Activated T-helper 1 cell treated with anti-CD3 and anti-CD28 coated beads, Interleukin-12 subunit alpha, Interleukin-12 subunit beta, Interleukin-2, Interleukin-4 antibody, amounts not matched to agents 30 ng/mL and 10 ng/mL and 1 ng/mL, durations not matched to agents 14 hours and 24 hours and 36 hours (primary cell): ENCODE measurements at regions not wholly inside any gene's neighbourhood (a gene's known extent, or its start where the extent isn't known, plus 50 kb on each side); places are given as distances from the start of the nearest gene placed in this dataset.

Experiments used
- DNase-seq: peaks from one replicate; pipeline ENCODE4 v3.0.0; 2021; ENCODE audit warnings: low spot score
- H3K27ac Mint-ChIP-seq: one replicate; pipeline ENCODE4 v1.8.0; 2021; ENCODE audit warnings: mild to moderate bottlenecking, mixed read lengths
- H3K27me3 Mint-ChIP-seq: one replicate; pipeline ENCODE4 v1.8.0; 2022; ENCODE audit warnings: mild to moderate bottlenecking, moderate library complexity, mixed read lengths; ENCODE audit not compliant: insufficient read depth
- H3K36me3 Mint-ChIP-seq: one replicate; pipeline ENCODE4 v1.8.0; 2021; ENCODE audit warnings: low read depth, mixed read lengths
- H3K4me1 Mint-ChIP-seq: one replicate; pipeline ENCODE4 v1.8.0; 2021; ENCODE audit warnings: low read depth, mixed read lengths
- H3K4me3 Mint-ChIP-seq: one replicate; pipeline ENCODE4 v1.8.0; 2021; ENCODE audit warnings: mild to moderate bottlenecking, moderate library complexity, mixed read lengths
- H3K9me3 Mint-ChIP-seq: one replicate; pipeline ENCODE4 v1.8.0; 2021; ENCODE audit warnings: mixed read lengths
- intact Hi-C: fragments of 100-400 bp; cut with micrococcal nuclease; formaldehyde crosslinking; loops from one replicate; pipeline ENCODE4 v1.15.1; 2024

DNA sequence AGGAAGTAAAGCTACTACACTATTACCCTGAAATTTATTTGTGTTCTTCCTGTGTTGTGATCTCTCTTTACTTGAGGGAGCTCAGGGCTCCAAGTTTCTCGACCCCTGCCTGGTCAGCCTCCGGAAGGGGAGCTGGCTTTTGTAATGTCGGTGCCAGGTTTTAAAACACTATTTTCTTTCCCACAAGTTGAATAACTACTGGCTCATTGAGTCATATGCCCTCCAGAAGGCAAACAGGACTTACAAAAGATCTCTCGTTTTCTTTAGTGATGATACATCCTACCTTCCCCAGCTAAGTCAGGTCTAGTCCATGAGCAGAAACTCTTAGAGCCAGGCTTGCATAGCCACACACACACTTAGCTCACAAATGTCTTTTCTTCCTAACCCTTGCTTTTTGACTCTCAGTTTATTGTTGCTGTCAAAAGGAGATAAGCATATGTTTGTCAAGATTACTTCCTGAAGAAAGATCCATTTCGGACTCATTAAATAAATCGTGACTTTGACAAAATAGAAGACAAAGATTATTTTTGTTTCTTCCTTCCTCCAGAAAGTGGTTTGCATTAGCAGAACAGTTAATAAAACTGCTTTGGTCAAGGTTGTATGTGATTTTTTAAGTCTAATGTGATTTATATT, 209.8 kb upstream of the FLRT2 start:
- Mint-ChIP-seq H3K4me1 (no peaks in the 10 kb centered on the region), H3K9me3 (peaks cover 4% of the 10 kb centered on the region)

DNA sequence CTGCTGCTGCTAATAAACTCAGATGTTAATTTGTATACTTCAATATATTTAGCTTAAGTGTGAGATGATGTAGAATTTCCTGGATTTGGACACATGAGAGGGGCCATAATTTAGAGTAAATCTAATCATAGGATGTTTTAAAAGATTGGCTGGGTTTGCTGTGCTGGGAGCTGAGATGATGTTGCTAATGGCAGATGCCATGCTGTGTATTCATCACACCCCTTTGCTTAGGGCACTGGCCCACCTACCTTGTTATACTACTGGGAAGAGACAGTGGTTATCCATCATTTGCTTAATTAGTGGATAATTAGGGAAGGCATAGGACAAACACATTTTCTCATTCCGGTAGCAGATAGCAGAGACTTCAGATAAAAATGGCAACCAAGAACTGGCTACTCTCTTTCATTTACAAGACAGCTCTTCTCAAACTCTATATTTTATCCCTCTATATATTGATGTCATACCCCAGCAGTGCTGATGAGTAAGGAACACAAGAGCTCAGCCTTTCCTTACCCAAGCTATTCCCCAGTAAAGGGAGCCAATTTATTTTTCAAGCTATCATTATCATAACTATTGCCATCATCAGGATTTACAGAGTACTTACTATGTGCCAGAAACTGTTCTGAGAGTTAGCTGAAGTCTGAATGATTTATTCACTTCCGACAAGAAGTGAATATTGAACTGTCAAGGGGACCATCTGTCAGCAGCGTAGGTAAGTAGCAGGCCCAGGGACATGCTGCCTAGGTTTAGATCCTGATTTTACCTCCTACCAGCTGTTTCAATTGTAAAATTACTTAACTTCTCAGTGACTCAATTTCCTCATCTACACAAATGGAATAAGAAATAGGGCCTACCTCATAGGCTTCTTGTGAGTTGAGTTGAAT, 204.6 kb upstream of the FLRT2 start:
- Mint-ChIP-seq H3K27ac (no peak overlapping the region), H3K27me3 (no peaks in the 10 kb centered on the region), H3K4me3 (no peak overlapping the region), H3K9me3 (peaks cover 4% of the 10 kb centered on the region), H3K4me1 (no peaks in the 10 kb centered on the region), H3K36me3 (no peaks in the 10 kb centered on the region)
- intact Hi-C loops = no loop called here
- no peak for DNase-seq

More for the DNA sequence above, 209.8 kb upstream of the FLRT2 start:
- H3K36me3 Mint-ChIP-seq = no peaks in the 10 kb centered on the region
- DNase-seq = no peak
- H3K4me3 Mint-ChIP-seq = no peak overlapping the region
- intact Hi-C loops = no loop called here
- no peak overlapping the region for H3K27ac Mint-ChIP-seq
- H3K27me3 Mint-ChIP-seq = no peaks in the 10 kb centered on the region

DNA sequence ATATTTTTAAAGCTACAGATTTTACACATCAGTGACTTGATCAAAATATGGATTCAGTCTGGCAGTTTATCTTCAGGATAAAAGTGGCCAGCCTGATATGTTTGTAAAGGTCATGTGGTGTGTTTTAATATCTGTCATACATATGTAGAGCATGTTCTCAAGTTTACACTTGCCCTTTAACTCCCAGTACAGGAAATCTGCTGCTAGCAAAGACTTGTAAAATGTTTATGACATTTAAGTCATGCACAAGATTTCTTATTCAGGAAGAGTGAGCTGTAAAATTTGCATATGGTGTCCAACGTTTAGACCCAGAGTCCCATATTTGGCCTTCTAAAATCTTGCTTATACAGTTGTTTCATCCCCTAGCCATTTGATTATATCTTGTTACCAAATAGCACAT, 197.5 kb upstream of the FLRT2 start:
- Mint-ChIP-seq H3K4me1 (no peaks in the 10 kb centered on the region), H3K27ac (no peak overlapping the region), H3K36me3 (no peaks in the 10 kb centered on the region), H3K9me3 (no peaks in the 10 kb centered on the region), H3K27me3 (no peaks in the 10 kb centered on the region), H3K4me3 (no peak overlapping the region)
- intact Hi-C loops = no loop called here
- DNase-seq = no peak

DNA sequence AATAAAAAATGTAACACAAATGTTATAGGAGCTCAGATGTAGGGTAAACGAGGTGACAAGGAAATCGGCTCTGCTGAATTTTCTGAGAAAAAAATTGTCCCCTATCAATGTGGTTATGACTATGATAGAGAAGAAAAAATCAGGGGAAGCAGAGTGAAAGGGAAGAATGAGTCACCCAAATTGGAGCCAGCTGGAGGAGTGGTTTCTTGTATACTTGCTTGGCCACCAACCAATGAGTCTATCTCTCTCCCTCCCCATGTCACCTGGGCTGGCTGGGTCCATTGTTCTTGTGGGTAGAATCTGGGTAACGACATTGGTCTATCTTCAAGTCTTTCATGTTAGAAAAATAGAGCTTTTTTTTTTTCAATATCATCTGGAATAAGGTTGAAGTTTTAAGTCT, 196.6 kb upstream of the FLRT2 start:
- no peak overlapping the region for H3K27ac Mint-ChIP-seq
- H3K4me3 Mint-ChIP-seq = no peak overlapping the region
- H3K36me3 Mint-ChIP-seq = no peaks in the 10 kb centered on the region
- intact Hi-C loops = no loop called here
- no peak for DNase-seq
- no peaks in the 10 kb centered on the region for H3K9me3 Mint-ChIP-seq
- H3K4me1 Mint-ChIP-seq = no peaks in the 10 kb centered on the region
- H3K27me3 Mint-ChIP-seq = no peaks in the 10 kb centered on the region

DNA sequence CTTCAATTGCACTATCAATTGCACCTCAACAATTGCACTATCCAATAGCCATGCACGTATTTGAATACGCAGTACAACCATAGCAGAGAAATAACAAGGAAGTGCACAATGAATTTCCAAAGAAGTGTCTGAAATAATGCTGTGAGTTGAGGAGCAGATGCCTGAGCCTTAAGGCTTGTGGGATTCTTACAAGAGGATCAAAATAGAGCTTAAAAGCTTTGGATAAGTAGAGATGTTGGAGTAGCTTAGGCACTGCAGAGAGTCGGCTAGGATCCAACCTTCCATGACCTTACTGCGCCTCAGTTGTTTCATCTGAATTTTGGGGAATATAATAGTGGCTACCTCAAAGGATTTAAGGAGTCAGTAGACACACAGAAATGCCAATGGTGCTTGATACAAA, 196.1 kb upstream of the FLRT2 start:
- no peak for DNase-seq
- Mint-ChIP-seq H3K4me3 (no peak overlapping the region), H3K27ac (no peak overlapping the region), H3K27me3 (no peaks in the 10 kb centered on the region), H3K36me3 (no peaks in the 10 kb centered on the region), H3K9me3 (no peaks in the 10 kb centered on the region), H3K4me1 (no peaks in the 10 kb centered on the region)
- intact Hi-C loops = no loop called here

DNA sequence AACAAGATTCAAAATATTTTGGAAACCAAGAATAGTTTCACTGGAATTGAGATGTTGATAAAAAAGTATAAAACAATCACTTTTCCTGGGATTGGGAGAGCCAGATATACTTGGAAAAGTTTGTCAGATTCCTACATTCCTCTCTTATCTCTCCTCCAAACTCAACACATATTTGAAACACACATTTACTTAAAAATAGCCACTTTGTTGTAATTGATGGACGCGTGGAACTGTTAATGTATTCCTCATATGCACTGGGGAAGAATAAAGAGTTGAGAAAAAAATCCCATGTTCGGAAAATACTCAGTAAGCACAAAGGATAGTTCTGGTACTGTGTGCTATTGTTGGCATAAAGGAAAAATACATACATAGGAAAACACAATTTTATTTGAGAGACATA, 195.6 kb upstream of the FLRT2 start:
- Mint-ChIP-seq H3K27ac (no peak overlapping the region), H3K4me3 (no peak overlapping the region), H3K9me3 (no peaks in the 10 kb centered on the region), H3K36me3 (no peaks in the 10 kb centered on the region), H3K27me3 (no peaks in the 10 kb centered on the region), H3K4me1 (no peaks in the 10 kb centered on the region)
- no peak for DNase-seq
- intact Hi-C loops = no loop called here

DNA sequence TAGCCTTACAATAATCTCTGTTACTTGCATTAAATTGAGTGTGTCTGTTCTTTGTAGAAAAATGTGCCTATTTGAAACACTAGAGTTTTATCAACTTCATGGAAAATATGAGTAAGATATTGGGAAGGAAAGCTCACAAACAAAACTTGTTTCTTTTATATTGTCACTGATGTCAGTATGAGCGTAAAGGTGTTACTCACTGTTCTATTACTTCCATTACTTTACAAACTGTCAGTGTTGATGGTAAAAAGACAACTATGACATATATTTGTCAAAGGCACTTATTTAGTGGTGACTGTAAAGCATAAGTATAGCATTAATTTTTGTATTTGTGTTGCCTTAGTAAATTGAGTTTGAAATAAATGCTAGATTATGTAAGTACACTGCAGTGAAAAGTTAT, 193.7 kb upstream of the FLRT2 start:
- H3K36me3 Mint-ChIP-seq = no peaks in the 10 kb centered on the region

DNA sequence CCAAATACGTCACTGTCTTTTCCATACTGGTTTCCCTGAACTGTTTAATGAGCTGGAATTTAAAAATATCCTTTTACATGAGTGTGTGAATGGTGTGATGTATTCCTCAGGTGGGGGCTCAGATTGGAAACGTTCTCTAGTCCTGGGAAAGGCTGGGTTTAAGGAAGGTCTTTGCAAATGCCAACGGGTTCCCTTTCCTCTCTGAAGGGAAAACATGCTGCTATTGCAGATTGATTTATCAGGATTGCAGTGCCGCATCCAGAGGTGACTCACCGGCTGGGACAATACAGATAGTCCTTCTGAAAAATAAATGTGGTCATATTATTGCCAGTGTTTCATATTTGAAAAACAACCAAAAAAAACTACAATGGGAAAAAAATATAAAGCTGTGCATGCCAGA, 193.1 kb upstream of the FLRT2 start:
- H3K27ac Mint-ChIP-seq = no peak overlapping the region
- intact Hi-C loops = no loop called here
- H3K9me3 Mint-ChIP-seq = no peaks in the 10 kb centered on the region
- no peaks in the 10 kb centered on the region for H3K36me3 Mint-ChIP-seq
- H3K27me3 Mint-ChIP-seq = no peaks in the 10 kb centered on the region
- H3K4me3 Mint-ChIP-seq = no peak overlapping the region
- no peak for DNase-seq
- H3K4me1 Mint-ChIP-seq = no peaks in the 10 kb centered on the region

More for the DNA sequence above, 193.7 kb upstream of the FLRT2 start:
- no peaks in the 10 kb centered on the region for H3K9me3 Mint-ChIP-seq
- no peak for DNase-seq
- H3K27me3 Mint-ChIP-seq = no peaks in the 10 kb centered on the region
- H3K4me3 Mint-ChIP-seq = no peak overlapping the region
- H3K4me1 Mint-ChIP-seq = no peaks in the 10 kb centered on the region
- no peak overlapping the region for H3K27ac Mint-ChIP-seq
- intact Hi-C loops = no loop called here

DNA sequence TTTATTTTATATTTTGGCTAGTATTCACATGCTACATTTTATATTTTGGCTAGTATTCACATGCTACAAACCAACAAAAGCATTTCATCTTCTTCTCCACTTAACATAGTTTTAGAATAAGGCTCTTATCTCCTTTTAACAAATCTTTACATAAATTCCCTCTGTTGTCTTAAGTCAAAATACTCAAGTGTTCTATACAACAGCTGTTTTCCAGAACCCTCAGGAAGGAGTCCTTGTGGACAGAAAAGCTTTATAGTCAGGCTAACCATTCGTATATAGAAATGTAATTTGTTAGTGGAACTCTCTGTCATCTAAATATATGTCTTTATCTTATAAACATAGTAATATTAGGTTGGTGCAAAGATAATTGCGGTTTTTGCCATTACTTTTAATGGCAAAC, 191.0 kb upstream of the FLRT2 start:
- no peaks in the 10 kb centered on the region for H3K9me3 Mint-ChIP-seq
- intact Hi-C loops = no loop called here
- H3K27ac Mint-ChIP-seq = no peak overlapping the region
- DNase-seq = no peak
- no peak overlapping the region for H3K4me3 Mint-ChIP-seq
- no peaks in the 10 kb centered on the region for H3K4me1 Mint-ChIP-seq
- H3K27me3 Mint-ChIP-seq = no peaks in the 10 kb centered on the region
- no peaks in the 10 kb centered on the region for H3K36me3 Mint-ChIP-seq

DNA sequence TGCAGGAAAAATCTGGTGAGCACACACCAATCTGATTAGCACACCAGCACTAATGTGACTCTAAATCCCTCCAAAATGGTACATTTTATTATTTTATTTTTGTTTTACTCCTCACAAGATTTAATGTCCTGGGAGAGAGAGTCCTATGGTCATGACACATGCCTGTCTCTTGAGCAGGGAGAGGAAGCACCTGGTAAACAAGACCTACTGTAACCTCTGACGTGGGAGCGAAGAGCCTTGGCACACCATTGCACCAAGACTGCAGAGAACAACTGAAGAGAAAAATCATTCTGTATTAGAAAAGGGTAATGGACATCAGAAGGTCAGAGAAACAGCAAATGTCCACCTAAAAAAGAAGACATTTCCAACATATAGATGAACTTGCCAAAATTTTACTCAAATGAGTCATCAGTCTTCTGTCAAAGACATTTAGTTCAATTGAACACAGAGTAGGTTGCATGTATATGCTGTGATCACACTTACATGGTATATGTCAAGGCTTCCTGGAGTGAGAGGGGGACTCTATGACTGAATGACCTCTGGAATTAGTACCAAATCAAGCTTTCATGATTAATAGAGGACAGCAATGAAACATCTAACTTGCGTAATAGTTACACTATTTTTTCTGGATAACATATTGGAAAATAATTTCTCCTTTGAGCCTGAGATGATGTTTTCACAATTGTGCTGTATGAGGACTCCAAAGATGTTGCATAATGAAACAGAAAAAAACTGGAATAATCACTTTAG, 186.9 kb upstream of the FLRT2 start:
- Mint-ChIP-seq H3K4me3 (no peak overlapping the region), H3K27ac (no peak overlapping the region), H3K4me1 (no peaks in the 10 kb centered on the region), H3K36me3 (no peaks in the 10 kb centered on the region), H3K27me3 (no peaks in the 10 kb centered on the region), H3K9me3 (peaks cover 8% of the 10 kb centered on the region)
- no peak for DNase-seq
- intact Hi-C loops = no loop called here

DNA sequence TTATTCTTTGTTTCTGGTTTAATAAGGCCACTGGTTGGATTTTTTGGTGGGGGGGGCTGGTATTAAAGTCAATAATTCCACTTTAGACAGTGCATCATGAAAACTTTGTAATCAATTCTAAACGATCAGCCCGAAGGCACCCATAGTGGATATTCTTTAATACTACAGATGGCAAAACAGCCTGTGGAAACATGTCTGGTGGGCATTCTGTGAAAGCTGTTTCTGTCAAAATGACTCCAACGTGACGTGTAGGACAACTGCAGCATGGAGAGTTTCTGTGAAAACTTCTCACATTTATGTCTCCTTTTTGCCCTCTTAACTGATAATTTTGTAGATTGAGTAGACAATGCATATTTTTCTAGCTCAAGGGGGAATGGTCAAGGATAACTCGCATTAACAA, 185.8 kb upstream of the FLRT2 start:
- no peak for DNase-seq
- H3K27me3 Mint-ChIP-seq = no peaks in the 10 kb centered on the region
- no peak overlapping the region for H3K27ac Mint-ChIP-seq
- H3K9me3 Mint-ChIP-seq = peaks cover 8% of the 10 kb centered on the region
- H3K4me3 Mint-ChIP-seq = no peak overlapping the region
- no peaks in the 10 kb centered on the region for H3K36me3 Mint-ChIP-seq
- no peaks in the 10 kb centered on the region for H3K4me1 Mint-ChIP-seq
- intact Hi-C loops = no loop called here

DNA sequence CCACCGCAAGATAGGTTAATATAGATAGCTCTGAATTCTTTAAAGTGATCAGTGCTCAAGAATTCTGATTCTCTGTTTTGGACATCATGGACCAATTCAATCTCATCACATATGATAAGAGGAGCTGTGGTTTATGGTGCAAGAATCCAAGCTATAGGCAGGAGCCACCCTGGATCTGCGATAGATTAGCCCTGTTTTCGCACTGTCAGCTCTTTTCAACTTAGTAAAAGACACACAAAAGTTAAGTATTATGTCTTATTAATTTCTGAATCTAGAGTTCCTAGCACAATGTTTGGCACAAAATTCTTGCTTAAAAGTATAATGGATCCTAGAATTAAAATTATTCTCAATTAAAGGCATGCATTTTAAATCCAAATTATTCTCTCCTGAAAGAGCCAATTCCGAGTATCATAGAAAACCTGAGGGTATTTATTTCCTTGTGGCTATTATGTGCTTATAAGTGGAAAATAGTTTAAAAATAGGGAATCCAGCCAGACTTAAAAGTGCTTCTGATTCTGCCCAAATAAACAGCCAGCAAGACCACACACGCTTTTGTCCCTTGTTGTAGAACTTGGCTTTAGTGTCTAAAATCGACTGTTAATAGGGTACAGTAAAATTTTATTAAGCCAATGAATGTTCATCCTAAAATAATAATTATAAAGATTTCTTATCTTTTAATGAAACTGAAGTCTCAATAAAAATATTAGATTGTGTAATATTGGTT, 184.9 kb upstream of the FLRT2 start:
- intact Hi-C loops = no loop called here
- no peaks in the 10 kb centered on the region for H3K36me3 Mint-ChIP-seq
- no peak overlapping the region for H3K4me3 Mint-ChIP-seq
- peaks cover 8% of the 10 kb centered on the region for H3K9me3 Mint-ChIP-seq
- DNase-seq = no peak
- no peaks in the 10 kb centered on the region for H3K4me1 Mint-ChIP-seq
- H3K27me3 Mint-ChIP-seq = no peaks in the 10 kb centered on the region
- no peak overlapping the region for H3K27ac Mint-ChIP-seq

DNA sequence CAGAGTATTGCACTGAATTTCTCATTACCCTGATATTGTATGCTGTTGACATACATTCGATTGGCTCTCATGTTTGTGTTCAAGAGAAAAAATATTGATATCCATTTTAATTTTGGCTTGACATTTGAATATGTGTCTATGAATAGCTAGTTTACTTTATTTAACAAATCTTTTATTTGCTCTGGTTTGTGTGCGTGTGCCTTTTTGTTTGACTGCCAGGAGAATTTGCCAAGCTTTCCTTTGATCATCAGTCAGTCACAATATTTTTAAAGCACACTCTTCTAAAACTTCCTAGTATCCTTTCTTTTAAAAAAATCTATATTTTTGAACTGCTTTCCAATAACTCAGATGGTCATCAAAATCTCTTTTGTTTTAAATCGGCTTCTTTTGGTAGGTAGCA, 179.3 kb upstream of the FLRT2 start:
- Mint-ChIP-seq H3K36me3 (no peaks in the 10 kb centered on the region), H3K27ac (no peak overlapping the region), H3K27me3 (no peaks in the 10 kb centered on the region), H3K4me3 (no peak overlapping the region), H3K4me1 (no peaks in the 10 kb centered on the region), H3K9me3 (peaks cover 27% of the 10 kb centered on the region)
- no peak for DNase-seq
- intact Hi-C loops = no loop called here
